Upper lobe of right lung (tissue), 1 donor: ENCODE measurements at regions not wholly inside any gene's neighbourhood (a gene's known extent, or its start where the extent isn't known, plus 50 kb on each side); places are given as distances from the start of the nearest gene placed in this dataset.
"Not testable (repeated sequence)": the region's sequence is repeated elsewhere in the genome, so short reads cannot be mapped to it uniquely, and the experiment has no call there.

Experiments used
- ATAC-seq: fragments of 200-7000 bp; cut with Tn5 transposase; one replicate; pipeline ENCODE4 v1.9.1; 2020; ENCODE audit warnings: mild to moderate bottlenecking, moderate library complexity
- DNase-seq: peaks from one replicate; pipeline ENCODE4 v3.0.0-alpha.2; 2020
- H3K27ac ChIP-seq: fragments of 200-600 bp; one replicate; pipeline ENCODE4 v1.8.0; 2022
- H3K27me3 ChIP-seq: fragments of 200-600 bp; one replicate; pipeline ENCODE4 v1.8.0; 2022; ENCODE audit warnings: mild to moderate bottlenecking
- H3K36me3 ChIP-seq: fragments of 200-600 bp; one replicate; pipeline ENCODE4 v1.8.0; 2022
- H3K4me1 ChIP-seq: fragments of 200-600 bp; one replicate; pipeline ENCODE4 v1.8.0; 2022
- H3K4me3 ChIP-seq: fragments of 200-600 bp; one replicate; pipeline ENCODE4 v1.8.0; 2022; ENCODE audit warnings: mild to moderate bottlenecking
- H3K9me3 ChIP-seq: fragments of 200-600 bp; one replicate; pipeline ENCODE4 v1.8.0; 2022
- CTCF ChIP-seq: fragments of 200-600 bp; IDR thresholded peaks from one replicate; pipeline ENCODE4 v1.8.0; 2022; ENCODE audit warnings: antibody characterized with exemption
- intact Hi-C: fragments of 100-400 bp; cut with DNase I; formaldehyde crosslinking; loops from one replicate; pipeline ENCODE4 v1.11.0; 2022
- donor health status: DM: no; HTN: yes; CAD: no; lungs with severe emphysema.

- DNase-seq (no peak), ATAC-seq (no peak)
- no peak for TF ChIP-seq CTCF
- Histone ChIP-seq H3K4me3 (no peak overlapping the region), H3K9me3 (no peaks in the 10 kb centered on the region), H3K27me3 (no peaks in the 10 kb centered on the region), H3K4me1 (no peaks in the 10 kb centered on the region), H3K36me3 (no peaks in the 10 kb centered on the region), H3K27ac (no peak overlapping the region)
- intact Hi-C loops = no loop called here
Measured at GRCh38 chr9:75289332-75289731, 201.0 kb downstream of the OSTF1 start.

- intact Hi-C loops = no loop called here
- no peaks in the 10 kb centered on the region for H3K4me1 ChIP-seq
- H3K27me3 ChIP-seq = no peaks in the 10 kb centered on the region
- H3K36me3 ChIP-seq = no peaks in the 10 kb centered on the region
- no peaks in the 10 kb centered on the region for H3K9me3 ChIP-seq
- no peak for ATAC-seq
- no peak overlapping the region for H3K27ac ChIP-seq
- no peak for DNase-seq
- TF ChIP-seq CTCF = no peak
- no peak overlapping the region for H3K4me3 ChIP-seq
Measured at GRCh38 chr9:75299324-75299723, 211.0 kb downstream of the OSTF1 start.

DNA sequence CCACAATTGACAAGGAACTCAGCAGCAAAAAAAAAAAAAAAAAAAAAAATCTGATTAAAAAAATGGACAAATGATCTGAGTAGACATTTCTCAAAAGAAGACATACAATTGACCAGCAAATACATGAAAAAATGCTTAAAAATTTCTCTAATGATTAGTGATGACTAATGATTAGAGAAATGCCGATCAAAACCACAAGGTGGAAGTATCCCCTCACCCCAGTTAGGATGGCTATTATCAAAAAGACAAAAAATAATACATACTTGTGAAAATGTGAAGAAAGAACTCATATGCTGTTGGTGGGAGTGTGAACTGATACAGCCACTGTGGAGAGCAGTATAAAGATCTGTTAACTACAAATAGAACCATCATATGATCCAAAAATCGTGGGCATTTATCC is 245.3 kb downstream of the OSTF1 start:
- Histone ChIP-seq H3K27me3 (no peaks in the 10 kb centered on the region), H3K36me3 (no peaks in the 10 kb centered on the region), H3K4me1 (no peaks in the 10 kb centered on the region), H3K4me3 (no peak overlapping the region), H3K27ac (no peak overlapping the region), H3K9me3 (no peaks in the 10 kb centered on the region)
- peak; percentile 46 for TF ChIP-seq CTCF
- ATAC-seq (no peak), DNase-seq (no peak)
- intact Hi-C loops = no loop called here

DNA sequence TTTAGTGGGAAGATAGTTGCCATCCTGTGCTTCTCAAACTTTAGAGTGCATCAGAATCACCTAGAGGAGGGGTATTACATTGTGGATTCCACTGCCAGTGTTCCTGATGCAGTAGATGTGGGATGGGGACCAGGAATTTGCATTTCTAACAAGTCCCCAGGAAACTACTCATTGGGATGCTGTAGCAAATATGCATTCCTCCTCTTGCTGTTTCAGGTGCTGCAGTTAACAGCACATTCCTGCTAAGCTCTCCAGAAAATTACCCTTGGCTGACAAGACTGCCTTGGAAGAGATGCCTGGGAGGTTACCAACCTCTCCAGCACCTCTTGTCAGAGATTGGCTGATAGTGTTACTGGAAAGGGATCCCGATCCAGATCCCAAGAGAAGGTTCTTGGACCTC is 270.5 kb downstream of the OSTF1 start:
- Histone ChIP-seq H3K4me1 (no peaks in the 10 kb centered on the region), H3K27me3 (no peaks in the 10 kb centered on the region)
- ATAC-seq = no peak

GRCh38 chr9:75359638-75360037 is 271.3 kb downstream of the OSTF1 start:
- intact Hi-C loops = no loop called here
- Histone ChIP-seq H3K36me3 (no peaks in the 10 kb centered on the region), H3K9me3 (no peaks in the 10 kb centered on the region), H3K27me3 (no peaks in the 10 kb centered on the region), H3K27ac (no peak overlapping the region), H3K4me1 (no peaks in the 10 kb centered on the region), H3K4me3 (no peak overlapping the region)
- DNase-seq (no peak), ATAC-seq (no peak)
- no peak for TF ChIP-seq CTCF

More for the DNA sequence above, 270.5 kb downstream of the OSTF1 start:
- Histone ChIP-seq H3K4me3 (no peak overlapping the region), H3K9me3 (no peaks in the 10 kb centered on the region), H3K36me3 (no peaks in the 10 kb centered on the region), H3K27ac (no peak overlapping the region)
- TF ChIP-seq CTCF = no peak
- DNase-seq = no peak
- intact Hi-C loops = no loop called here

- H3K4me3 ChIP-seq = no peak overlapping the region
- no peak overlapping the region for H3K27ac ChIP-seq
- no peak for TF ChIP-seq CTCF
- no peaks in the 10 kb centered on the region for H3K36me3 ChIP-seq
- DNase-seq (no peak), ATAC-seq (no peak)
- H3K27me3 ChIP-seq = no peaks in the 10 kb centered on the region
- H3K4me1 ChIP-seq = no peaks in the 10 kb centered on the region
- intact Hi-C loops = no loop called here
- H3K9me3 ChIP-seq = no peaks in the 10 kb centered on the region
Measured at GRCh38 chr9:75360252-75360651, 271.9 kb downstream of the OSTF1 start.

DNA sequence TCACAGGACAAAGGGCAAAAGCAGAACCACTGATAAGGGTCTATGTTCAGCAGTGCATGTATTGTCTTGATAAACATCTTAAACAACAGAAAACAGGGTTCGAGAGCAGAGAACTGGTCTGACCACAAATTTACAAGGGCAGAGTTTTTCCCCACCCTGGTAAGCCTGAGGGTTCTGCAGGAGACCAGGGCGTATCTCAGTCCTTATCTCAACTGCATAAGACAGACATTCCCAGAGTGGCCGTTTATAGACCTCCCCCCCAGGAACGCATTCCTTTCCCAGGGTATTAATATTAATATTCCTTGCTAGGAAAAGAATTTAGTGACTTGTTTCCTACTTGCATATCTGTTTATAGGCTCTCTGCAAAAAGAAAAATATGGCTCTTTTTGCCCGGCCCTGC is 274.1 kb downstream of the OSTF1 start:
- DNase-seq, H3K27ac ChIP-seq, H3K4me3 ChIP-seq, H3K36me3 ChIP-seq, H3K9me3 ChIP-seq, intact Hi-C loops, H3K27me3 ChIP-seq, ATAC-seq, H3K4me1 ChIP-seq: not testable (repeated sequence)
